ENCODE measurements at regions not wholly inside any gene's neighbourhood (a gene's known extent, or its start where the extent isn't known, plus 50 kb on each side); places are given as distances from the start of the nearest gene placed in this dataset.

GRCh38 chr4:180726611-180727010, 1516.6 kb upstream of the TENM3 start:
- TF ChIP-seq, protein P1, sequence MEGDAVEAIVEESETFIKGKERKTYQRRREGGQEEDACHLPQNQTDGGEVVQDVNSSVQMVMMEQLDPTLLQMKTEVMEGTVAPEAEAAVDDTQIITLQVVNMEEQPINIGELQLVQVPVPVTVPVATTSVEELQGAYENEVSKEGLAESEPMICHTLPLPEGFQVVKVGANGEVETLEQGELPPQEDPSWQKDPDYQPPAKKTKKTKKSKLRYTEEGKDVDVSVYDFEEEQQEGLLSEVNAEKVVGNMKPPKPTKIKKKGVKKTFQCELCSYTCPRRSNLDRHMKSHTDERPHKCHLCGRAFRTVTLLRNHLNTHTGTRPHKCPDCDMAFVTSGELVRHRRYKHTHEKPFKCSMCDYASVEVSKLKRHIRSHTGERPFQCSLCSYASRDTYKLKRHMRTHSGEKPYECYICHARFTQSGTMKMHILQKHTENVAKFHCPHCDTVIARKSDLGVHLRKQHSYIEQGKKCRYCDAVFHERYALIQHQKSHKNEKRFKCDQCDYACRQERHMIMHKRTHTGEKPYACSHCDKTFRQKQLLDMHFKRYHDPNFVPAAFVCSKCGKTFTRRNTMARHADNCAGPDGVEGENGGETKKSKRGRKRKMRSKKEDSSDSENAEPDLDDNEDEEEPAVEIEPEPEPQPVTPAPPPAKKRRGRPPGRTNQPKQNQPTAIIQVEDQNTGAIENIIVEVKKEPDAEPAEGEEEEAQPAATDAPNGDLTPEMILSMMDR (IDR thresholded peaks at IDR 0.05; ENCODE audit: insufficient read depth, low read length): no peak
- TF ChIP-seq POLR2AphosphoS5 (IDR thresholded peaks at IDR 0.05; ENCODE audit: low read depth): no peak
- no peak for TF ChIP-seq GABPA (IDR thresholded peaks at IDR 0.05; ENCODE audit: low read depth)

Measured in HL-60 (cell line).